Stimulated activated naive CD8-positive, alpha-beta T cell treated with anti-CD3 and anti-CD28 coated beads, Interleukin-15, Interleukin-2, amounts not matched to agents 100 U/mL and 50 U/mL, for 24 hours (primary cell): ENCODE measurements at regions not wholly inside any gene's neighbourhood (a gene's known extent, or its start where the extent isn't known, plus 50 kb on each side); places are given as distances from the start of the nearest gene placed in this dataset.
A peak's percentile ranks its signal among the peaks of the same experiment; 100 is the strongest.
"Not testable (repeated sequence)": the region's sequence is repeated elsewhere in the genome, so short reads cannot be mapped to it uniquely, and the experiment has no call there.

Experiments used
- ATAC-seq: fragments of 150-1000 bp; cut with Tn5 transposase; one replicate; pipeline ENCODE4 v1.10.0; 2021
- DNase-seq: peaks from one replicate; pipeline ENCODE4 v3.0.0; 2021

DNA sequence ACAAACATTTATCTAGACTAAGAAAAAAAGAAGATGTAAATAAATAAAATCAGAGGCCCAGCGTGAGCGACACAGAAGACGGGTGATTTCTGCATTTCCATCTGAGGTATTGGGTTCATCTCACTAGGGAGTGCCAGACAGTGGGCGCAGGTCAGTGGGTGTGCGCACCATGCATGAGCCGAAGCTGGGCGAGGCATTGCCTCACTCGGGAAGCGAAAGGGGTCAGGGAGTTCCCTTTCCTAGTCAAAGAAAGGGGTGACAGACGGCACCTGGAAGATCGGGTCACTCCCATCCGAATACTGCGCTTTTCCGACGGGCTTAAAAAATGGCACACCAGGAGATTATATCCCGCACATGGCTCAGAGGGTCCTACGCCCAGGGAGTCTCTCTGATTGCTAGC, 79.5 kb upstream of the ABCD2 start:
- DNase-seq, ATAC-seq: not testable (repeated sequence)

DNA sequence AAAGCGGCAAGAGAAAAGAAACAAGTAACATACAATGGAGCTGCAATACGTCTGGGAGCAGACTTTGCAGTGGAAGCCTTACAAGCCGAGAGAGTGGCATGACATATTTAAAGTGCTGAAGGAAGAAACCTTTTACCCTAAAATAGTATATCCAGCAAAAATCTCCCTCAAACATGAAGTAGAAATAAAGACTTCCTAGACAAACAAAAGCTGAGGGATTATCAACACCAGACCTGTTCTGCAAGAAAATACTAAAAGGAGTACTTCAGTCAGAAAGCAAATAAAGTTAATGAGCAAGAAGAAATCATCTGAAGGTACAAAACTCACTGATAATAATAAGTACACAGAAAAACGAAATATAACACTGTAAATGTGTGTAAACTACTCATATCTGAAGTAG, 77.5 kb upstream of the ABCD2 start:
- DNase-seq, result no peak
- no peak for ATAC-seq

DNA sequence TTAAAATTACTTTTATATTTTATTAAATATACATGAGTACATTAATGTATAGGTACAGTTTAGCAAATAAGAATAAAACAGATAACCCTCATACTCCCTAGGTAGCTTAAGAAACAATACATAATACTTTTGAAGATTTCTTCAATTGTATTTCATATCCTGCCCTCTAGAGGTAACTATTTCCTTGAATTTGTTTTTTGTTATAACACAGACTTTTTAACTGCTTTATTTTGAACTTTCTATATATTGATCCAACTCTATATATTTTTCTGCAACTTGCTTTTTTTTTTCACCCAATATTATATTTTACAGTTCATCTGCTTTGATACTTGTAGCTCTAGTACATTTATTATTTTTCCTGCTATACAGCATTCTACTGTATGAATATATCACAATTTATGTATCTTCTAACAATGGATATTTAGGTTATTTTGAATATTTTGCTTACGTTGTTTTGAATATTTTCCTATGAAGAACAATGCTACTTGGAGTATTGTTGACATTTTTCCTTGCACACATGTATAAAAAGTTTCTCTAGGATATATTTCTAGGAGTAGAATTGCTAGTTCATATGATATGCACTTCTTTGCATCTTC, 72.8 kb upstream of the ABCD2 start:
- DNase-seq (no peak), ATAC-seq (no peak)

- ATAC-seq, result no peak
Measured at GRCh38 chr12:39685854-39686657, 66.5 kb upstream of the ABCD2 start.

DNA sequence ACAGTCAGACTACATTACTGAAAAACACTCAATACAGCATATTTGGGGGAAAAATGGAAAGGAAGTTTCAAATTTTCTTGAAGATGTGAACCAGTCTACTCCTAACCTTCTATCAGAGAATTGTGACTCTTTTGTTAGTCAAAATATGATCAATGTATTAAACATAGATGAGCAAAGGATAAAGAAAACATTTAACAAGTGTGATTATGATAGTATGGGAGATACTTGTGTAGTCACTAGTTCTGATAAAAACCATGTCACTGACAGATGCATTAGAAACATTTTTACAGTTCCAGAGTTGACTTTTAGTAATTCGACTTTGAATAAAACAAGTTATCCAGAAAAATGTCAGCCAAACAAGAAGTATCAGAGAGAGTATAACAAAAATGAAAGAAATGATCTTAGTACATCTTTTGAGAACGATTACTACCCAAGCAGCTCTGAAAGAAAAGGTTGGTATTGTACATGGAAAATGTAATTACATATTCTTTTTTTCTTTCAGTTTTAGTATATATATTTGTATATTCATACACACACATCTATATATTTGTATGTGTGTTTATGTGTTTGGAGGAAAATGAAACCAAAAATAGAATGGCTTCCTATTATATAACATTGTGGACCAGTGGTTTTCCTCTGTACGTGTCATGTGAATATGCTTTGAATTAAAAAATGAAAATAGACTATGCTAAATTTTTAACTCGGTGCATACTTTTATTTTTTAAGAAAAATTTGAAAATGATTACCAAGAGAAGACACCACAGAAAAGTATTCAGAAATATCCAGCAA, 63.3 kb upstream of the ABCD2 start:
- ATAC-seq, result no peak
- no peak for DNase-seq

More at GRCh38 chr12:39685854-39686657, 66.5 kb upstream of the ABCD2 start:
- DNase-seq, result no peak

DNA sequence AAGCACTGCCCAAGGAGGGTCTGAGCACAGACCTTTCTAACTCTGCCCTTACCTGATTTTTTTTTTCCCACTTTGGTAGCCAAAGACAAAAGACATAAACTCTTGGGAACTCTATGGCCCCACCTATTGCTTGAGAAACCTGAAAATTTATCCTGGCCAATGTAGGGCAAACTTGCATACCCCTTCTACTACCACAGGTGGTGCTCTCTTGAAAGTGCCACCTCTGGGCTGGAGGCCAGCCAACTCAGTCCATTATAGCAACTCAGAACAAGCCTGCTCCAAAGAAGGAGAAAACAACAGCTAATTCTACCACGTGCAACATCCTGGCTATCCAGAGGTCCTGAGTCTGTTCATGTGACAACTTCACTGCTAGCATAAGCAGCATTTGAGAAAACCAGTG, 55.7 kb upstream of the ABCD2 start:
- DNase-seq, result no peak
- peak; percentile 9 for ATAC-seq

GRCh38 chr12:39672976-39673375, 53.4 kb upstream of the ABCD2 start:
- no peak for DNase-seq
- ATAC-seq, result no peak

GRCh38 chr12:39671898-39672875, 52.6 kb upstream of the ABCD2 start:
- ATAC-seq, result peak; percentile 9
- no peak for DNase-seq

GRCh38 chr12:39669539-39669938, 49.9 kb upstream of the ABCD2 start:
- not testable (repeated sequence) for DNase-seq, ATAC-seq
